Activated CD4-positive, alpha-beta T cell treated with anti-CD3 and anti-CD28 coated beads, Interleukin-2, Interleukin-6, amounts not matched to agents 100 ng/mL and 50 ng/mL, durations not matched to agents 16 hours and 8 hours (primary cell): ENCODE measurements at regions not wholly inside any gene's neighbourhood (a gene's known extent, or its start where the extent isn't known, plus 50 kb on each side); places are given as distances from the start of the nearest gene placed in this dataset.
A peak's percentile ranks its signal among the peaks of the same experiment; 100 is the strongest.

ENCODE experiments used
- DNase-seq: peaks from one replicate; pipeline ENCODE4 v3.0.0-alpha.2; 2020

DNA sequence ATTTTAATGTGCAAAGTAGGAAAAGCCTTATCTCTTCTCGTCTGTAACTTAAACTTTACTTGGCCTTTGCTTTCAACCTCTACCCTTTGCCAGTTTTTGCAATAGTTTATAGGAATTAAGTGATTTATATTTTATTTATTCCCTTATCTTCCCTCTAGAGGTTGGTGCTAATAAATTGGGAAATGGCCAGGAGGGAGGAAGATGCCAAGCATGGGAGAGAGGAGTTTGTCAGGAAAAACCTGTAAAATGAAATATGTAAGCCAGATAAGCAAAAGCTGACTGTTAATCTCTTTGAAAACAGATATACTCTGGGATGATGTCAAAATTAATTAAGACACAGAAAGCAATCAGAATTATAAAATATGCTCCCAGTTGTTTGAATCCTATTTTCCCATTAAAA is 484.5 kb downstream of the NR2F1-AS1 start:
- no peak for DNase-seq

DNA sequence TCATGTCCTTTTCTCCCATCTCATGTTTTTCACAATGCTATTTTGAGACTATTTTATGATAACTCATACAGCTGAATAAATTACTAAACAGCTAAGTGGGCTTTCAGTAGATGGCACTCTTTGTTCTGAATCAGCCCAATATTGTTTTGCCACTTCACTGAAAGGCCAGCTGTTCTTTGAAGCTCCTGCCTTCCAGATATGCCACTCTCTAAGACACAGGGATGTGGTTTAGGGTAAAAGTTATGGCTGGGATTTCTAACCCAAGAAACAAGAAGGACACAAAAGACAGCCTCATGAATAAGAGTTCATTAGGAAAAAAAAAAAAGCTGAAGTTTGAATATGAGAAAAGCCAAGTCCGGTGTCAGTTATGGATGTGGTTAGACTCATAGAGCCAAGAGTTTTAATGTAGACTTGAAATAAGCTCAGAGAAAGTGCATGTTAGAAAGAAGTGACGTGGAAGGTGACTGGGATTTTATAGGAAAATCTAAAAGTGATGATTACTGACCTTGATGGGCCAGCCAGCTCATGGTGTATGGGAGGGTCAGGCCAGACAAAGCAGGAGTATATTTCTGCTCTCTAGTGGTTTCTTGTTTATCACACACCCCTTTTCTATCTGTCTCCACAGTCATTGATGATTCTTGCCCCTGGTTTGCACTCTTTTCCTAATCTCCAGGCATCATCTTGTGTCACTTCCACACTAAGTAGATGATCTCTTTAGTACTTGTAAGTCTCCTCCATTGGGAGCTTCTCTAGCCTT is 488.5 kb downstream of the NR2F1-AS1 start:
- no peak for DNase-seq

DNA sequence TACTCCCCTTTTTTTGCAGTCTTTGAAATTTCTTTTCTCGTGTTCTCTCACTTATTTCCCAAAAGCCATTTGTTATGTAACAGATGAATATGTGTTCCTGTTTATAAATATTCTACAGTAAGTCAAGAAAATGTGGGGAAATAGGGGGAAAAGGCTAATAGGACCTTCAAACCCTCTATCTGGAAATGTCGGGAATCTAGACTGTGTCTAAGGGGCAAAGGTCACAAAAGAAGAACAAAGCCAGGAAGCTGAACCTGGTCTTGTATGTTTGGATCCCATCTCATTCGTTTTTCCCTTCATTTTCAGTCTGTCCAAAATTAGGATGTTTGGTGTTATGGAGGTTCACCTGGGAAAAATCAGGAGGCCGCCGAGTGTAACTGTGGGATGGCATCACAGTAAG is 490.3 kb downstream of the NR2F1-AS1 start:
- DNase-seq = no peak

DNA sequence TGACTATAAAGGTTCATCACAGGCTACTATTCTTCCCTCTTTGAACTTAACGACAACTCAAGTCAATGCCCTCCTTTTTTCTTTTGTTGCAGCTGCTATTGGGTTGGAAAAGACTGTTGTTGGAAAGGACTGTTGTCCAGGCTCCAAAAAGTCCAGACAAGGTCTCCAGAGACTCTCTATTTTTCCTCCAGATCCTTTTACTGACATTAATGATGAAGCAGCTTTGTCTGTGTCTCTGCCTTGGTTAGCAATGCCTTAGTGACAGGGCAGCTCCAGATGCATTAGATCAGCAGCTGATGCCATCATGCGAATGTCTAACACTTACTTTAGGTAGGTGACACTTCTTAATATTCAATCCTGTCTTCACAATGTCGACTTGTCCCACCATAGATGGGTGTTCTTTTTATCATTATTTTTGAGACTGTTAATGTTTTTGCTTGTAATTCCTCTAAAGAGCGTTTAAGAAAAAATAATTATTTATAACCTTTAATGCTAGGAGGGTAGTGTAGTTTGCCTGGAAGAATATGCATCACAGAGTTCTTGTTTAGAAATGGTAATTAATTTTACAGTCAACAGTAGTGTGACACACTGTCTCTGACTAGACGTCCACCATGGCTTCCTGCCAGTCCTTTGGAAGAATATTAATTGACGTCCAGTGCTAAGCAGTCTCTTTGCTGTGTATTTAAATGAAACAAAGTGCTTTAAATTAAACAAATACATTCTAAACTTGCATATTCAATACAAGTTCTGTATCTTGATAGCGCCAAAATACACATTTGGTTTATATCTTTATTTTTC is 492.2 kb downstream of the NR2F1-AS1 start:
- DNase-seq = no peak

DNA sequence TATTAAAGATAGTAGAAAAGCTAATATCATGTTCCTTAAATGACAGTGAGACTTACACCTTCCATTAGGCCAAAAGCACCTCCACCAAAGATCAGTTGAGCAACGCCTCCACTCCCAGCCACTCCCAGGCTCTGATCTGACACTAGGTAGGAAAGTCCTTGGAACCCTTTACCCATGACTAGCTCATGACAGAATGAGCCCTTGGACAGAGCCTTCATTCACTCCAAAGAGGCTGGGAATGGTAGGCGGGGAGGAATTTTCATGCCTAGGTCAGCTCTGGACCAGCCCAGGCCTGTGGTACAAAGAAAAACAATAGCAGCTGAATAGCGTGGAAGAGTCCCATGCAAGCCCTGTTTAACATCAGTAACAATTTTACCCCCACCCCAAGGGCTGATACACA is 493.7 kb downstream of the NR2F1-AS1 start:
- DNase-seq = no peak

DNA sequence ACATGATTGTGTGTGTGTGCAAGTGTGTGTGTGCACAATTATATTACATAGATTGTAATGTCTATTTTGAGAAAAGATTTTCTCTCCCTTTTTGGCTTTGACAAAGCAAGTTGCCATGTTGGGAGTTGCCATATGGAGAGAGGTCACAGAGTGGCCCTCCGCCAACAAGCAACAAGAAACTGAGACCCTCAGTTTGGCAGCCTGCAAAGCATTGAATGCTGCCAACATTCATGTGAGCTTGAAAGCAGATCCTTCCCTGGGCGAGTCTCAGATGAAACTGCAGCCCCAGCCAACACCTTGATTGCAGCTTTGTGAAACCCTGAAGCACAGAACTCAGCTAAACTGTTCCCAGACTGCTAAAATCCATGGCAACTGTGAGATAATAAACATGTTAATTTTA is 498.0 kb downstream of the NR2F1-AS1 start:
- DNase-seq = no peak

DNA sequence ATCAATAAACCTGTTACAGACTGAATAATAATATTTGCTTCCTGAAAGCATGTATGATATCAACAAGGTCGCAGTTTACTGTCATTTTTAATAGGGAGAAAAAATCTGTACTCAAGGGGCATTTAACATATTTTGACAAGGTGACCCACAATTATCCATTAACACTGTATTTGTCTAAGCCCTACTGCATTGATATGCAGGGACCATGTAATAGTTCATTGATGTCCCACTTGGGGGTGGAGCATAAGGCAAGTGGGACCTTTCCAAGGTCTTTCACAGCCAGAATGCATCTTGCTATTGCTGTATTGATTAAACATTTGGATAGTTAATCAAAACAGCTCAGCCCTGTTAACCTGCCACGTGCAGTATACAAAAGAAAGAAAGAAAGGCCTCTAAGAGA is 502.0 kb downstream of the NR2F1-AS1 start:
- no peak for DNase-seq

DNA sequence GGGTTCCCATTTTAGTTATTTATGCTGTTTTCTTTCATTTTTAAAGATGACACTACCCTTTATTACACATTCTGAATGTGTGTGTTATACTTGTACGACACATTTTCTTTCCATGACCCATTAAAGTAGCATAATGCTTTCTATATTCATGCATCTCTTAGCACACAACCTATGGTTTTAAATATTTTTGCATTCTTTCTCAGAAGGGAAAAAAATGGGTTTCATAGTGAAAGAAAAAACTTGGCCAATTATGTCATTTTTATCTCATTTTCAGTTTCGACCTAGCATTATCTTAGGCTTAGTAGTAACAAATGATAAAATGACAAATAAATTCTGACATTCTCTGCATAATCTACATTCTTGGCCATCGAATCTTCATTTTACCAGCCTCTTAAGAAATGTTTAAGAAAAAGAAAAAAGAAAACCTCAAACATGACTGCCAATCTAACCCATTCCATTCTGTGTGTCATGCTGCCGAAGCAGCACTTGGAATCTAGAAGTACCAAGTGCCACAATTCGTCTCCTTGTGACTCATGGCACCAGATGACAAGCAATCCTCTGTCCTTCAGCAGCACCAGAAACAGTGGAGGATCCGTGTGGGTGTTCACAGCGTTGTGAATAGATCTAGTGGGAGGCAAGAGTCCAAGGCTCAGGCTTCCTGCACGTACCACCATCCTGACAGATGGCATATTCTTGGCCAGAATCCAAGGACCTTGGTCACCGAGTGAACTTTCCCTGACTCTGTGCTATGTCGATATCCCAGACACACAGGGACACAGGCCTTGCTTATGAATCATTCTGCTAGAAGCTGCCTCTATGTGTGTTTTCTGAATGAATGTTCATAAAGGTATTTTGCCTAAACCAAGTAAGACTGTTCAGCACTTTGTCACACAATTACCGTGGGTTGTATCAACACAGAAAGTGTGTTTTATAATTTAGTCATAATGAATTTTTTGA is 502.7 kb downstream of the NR2F1-AS1 start:
- DNase-seq = peak; percentile 29

DNA sequence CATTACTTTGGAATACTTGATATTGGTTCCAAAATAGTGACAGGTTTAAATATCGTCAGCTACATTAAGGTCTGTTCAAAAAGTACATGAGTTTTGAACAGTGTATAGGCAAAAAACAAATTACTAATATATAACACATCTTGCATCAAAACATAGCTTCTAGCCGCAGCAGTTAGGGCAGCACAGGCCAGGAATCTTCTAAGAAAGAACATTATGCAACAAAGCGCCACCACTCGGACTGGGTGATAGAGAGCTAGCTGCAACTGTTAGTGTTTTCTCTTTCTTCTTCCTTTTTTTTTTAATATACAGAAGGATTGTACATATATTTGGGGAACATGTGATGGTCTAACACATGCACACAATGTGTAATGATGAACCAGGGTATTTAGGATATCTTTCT is 504.5 kb downstream of the NR2F1-AS1 start:
- DNase-seq = no peak

DNA sequence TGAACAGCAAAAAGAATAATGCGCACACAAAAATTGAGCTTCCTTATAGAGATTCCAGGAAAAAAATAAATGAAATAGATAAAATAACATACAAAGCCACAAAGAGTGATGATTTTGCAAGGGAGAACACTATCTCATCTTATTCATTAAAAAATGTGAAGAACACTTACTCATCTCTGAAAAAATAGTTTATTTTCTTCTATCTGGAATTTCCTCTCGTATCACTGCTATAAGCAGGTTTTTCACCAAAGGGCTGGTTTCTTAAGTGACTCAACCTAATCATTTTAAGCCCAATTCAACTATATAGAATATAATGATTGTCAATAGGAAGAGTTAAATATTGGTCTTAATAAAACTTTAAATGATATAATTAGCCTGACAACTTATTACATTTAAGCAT is 504.9 kb downstream of the NR2F1-AS1 start:
- no peak for DNase-seq

DNA sequence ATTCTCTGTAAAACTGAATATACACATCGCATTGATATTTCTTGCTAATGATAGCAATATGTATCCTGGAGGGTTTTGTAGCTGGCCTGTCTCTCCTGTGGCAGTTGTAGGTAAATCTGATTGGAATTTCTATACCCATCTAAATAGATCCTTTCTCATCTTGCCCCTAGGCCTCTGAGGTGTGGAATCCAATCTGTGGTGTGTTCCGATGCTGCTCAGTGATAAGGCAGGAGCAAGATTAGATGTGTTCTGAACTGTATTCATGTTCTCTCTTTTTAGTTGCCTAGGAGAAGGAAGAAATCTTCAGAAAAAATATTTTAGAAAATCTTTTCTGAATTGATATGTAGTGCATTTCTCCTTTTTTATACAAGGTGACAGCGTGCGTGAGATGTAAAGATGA is 507.5 kb downstream of the NR2F1-AS1 start:
- no peak for DNase-seq

DNA sequence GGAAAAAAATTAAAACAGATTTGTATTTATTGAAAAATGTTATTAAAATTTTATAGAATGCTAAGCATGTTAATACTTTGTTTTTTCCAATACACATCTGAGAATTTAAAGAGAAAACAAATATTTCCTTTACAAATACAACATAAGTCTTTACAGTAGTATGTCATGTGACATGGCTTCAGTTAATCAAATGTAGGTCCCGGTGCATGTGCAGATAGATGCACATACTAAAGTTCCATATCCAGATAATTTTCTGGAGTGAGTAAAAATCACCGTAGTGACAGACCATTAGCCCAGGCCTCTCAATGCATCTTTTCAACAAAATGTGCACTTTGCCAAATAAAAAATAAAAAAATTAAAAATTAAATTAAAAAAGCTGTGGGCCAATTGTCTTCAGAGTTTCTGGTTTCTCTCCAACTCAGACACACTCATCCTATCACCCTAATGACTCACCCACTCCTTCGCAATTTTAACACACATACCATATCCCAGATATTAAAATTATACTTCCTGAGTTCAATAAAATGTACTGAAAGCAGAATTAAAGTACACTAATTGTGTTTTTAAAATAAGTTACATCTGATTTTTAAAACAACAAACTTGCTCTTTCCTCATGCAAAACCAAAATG is 508.1 kb downstream of the NR2F1-AS1 start:
- no peak for DNase-seq

DNA sequence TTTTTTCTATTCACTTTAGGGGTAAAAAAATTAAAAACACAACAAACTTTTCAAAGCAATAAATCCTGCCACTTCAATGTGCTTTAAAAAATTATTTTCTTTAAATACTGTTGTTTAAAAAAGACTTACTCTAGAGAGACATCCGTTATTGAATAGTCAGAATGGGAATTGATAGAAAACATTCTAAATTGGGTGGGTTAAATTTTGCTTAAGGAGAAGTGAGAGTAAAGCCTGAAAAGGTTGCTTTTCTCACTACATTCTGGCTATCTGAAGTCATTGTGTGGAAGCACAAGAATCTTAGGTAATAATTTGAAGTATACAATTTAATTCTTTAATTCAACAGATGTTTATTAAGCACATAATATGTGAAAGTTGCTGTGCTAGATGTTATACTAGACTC is 509.3 kb downstream of the NR2F1-AS1 start:
- DNase-seq = no peak

DNA sequence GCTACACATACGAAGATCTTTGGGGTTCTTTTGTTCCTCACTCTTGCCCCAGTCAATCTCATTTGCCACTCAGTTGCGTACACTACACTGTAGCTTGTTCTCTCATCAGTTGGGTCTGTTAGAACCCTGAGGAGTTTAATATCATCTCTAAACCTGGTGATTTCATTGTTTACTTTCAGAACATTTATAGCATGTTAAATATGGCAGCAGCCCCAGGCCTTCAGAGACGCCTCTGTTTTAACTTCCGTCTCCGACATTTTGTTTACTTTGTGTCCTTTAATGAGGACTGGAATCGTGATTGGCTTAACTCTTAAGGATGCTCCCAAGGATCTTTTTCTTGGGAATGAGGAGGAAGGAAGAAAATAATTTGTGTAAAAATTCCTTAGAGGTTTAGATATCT is 510.1 kb downstream of the NR2F1-AS1 start:
- no peak for DNase-seq

DNA sequence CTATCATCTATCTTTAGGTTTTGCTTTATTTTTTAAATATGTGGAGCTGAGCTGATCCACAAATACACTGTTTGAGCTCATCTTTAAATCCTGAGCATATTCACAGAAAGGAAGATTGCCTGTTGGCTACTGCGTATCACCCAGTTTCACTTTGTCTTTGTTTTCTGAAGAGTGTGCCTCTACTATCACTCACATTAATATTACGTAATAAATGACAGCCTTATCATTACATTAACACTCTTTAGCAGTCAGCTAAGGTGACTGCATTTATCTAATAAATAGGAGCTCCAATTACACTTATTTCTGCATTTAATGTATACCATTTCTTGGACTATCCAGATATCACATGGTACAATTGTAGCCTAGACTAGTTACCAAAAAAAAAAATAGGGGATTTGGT is 511.7 kb downstream of the NR2F1-AS1 start:
- no peak for DNase-seq

DNA sequence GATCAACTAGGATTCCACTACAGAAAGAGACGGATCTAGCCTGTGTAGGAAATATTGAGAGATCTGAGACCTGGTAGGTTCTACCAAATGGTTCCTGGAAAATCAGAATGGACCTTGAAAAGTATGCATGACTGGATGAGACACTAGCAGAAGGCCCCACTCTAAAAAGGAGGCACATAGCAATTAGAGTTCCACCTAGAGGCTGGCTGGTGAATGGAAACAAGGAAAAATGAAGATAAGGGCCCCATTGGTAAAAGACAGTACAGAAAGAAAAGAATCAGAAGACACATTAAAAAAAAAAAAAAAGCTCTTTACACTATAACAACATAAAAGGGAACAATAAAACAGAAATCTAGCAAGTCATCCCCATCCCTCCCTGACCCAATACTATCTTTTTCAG is 518.5 kb downstream of the NR2F1-AS1 start:
- DNase-seq = no peak

DNA sequence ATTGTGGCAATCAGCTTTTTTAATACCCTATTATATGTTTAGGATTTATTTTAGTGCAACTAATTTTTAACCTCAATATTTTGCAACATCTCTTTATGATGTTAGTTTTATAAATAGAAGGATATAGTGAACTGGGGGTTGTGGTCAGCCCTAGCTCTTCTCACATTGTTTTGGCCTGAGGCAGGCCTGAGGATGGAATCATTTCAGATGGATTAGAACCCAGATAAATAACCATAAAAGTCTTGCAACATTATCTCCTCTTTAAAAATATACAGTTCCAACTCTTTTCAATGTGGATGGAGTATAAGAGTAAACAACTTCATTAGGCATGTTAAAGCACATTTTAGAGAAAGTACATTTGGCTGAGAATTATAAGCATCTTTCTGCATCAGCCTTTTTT is 522.7 kb downstream of the NR2F1-AS1 start:
- no peak for DNase-seq

DNA sequence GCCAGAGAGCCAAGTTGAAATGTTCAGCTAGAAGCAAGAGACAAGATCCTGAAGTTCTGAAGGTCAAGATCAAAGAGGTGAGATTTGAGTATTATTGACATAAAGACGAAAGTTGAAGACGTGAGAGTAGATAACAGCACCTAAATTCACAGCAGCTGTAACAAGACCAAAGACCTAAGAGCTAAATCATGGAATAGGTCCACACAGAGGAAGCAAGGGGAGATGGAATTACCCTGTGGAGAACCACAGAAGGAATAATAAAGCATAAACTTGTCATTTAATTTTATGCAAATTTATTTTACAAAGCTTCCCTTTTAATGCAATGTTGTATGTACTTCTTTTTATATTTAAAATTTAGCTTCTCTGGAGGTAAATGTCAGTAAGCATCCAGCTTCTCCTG is 523.7 kb downstream of the NR2F1-AS1 start:
- DNase-seq = no peak

DNA sequence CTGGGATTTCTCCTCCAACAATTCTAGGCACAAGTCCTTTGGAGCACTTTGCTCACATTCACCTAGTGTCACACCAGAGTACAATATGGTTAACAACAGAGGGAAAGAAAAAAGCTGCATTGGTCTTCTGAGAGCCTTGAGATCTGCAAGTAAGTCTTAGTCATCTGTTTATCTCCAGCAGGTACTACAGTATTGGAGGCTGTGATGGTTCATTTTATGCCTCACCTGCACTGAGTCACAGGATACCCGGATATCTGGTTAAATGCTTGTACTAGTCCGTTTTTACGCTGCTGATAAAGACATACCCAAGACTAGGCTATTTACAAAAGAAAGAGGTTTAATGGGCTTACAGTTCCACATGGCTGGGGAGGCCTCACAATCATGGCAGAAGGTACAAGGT is 525.0 kb downstream of the NR2F1-AS1 start:
- DNase-seq = no peak

DNA sequence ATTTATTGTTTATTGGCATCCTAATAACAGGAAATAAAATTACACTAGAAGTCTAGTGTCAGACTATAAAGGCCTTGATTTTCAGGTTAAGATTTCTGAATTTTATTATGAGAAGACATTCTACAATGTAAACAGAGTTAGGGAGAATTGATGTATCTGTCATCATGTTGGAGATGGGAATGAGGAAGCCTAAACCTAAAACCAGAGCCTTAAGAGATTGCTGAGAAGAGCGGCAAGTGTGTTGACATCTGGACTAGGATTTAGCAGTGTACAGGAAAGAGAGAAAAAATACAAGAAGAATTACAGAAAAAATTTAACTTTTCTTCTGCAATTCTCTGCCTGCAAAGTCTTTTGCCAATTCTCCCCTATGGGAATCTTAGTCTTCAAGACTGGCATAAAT is 525.5 kb downstream of the NR2F1-AS1 start:
- no peak for DNase-seq

DNA sequence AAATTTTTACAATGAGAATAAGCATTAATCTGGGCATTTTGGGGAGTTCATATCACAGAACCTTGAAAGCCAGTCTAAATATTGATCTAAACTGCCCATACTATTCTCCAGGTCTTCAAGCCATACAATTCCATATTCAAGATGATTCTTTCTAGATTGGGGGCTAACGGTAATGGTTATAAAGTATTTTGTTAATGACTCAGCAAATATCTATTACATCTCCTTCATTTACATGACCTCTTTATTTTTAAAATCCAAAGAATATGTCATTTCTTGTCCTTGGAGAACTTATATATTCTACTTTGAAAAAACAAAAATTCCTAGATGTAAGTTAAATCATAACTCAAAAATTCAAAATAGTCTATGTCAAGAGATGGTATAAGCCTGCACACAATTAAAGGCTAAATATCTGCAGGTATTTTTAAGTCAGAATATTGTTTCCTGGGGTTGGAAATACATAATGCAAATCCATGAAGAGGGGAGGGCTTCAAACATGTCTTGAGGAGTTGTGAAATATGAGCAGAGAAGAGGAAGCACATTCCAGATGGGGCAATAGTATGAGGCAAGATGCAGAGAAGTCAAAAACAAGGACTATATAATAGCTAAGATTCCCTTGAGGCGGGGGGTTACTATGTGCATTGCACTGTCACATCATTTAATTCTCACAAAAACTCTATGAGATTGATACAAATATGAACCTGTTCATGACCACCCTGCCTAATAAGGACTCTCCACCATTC is 526.4 kb downstream of the NR2F1-AS1 start:
- no peak for DNase-seq

DNA sequence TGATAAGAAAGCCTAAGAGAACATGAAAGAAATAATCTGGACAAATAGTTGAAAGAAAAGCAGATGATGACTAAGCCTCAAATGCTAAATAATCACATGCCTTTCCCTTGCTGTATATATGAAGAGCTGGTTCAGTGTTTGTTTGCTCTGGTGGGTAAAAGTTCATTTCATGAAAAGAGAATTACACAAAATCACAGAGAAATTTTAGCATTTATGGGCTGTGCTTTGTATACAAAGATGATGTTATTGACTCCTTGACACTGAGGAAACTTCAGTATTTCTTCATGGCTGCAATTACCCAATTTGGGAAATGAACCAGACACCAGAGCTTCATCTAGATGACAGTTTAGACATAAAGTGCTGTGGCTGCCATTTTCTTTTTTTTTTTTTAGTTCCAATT is 527.2 kb downstream of the NR2F1-AS1 start:
- DNase-seq = no peak
